AG10803 (cell line): ENCODE measurements at regions not wholly inside any gene's neighbourhood (a gene's known extent, or its start where the extent isn't known, plus 50 kb on each side); places are given as distances from the start of the nearest gene placed in this dataset.

Experiments used
- DNase-seq: peaks from one replicate; pipeline ENCODE4 v3.0.0; 2010; ENCODE audit warnings: low read depth
- H3K4me3 ChIP-seq: 2 replicates; pipeline ENCODE4 v1.5.1; 2011; ENCODE audit warnings: mild to moderate bottlenecking, low read length, control low read depth
- CTCF ChIP-seq: conservative IDR thresholded peaks from 2 replicates; pipeline ENCODE4 v1.5.1; 2011; ENCODE audit warnings: mild to moderate bottlenecking, low read length, control low read depth, inconsistent platforms

DNA sequence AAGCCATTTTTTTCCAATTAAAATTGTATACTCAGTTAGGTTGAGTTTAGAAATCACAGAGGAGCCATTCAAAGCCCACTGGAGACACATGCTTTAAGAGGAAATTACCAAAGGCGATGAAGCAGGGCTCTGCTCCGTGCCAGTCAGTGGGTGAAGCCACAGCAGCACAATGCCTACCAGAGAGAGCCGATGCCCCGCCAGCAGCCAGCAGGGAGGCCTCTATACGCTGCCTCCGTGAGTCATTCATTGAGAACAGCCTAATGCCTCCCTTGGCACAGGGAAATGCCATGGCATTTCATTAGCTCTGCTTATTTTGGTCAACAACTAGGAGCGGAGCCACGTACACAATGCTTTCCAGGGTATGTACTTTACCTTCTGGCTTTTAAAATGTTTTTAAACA is 197.8 kb upstream of the FRMD6 start:
- no peak for TF ChIP-seq CTCF
- no peak for DNase-seq
- H3K4me3 ChIP-seq: no peak overlapping the region

DNA sequence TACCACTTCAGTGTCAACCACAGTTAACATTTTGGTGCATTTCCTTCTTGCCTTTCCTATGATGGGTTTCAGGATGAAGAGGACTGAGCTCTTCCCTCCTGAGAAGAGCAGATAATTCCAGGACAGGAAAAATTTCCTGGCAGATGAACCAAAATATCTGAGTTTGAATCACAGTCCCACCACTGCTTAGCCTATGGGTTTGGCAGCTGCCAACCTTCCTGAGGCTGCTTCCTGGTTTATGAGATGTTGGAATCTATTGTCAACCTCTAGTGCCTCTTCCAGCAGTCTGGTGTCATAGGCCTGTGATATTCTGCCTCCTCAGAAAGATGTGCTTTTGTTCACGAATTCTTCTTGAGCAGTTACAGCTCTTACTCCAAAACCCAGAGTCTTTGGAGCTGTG is 197.4 kb upstream of the FRMD6 start:
- no peak for TF ChIP-seq CTCF
- no peak overlapping the region for H3K4me3 ChIP-seq
- no peak for DNase-seq

- no peak overlapping the region for H3K4me3 ChIP-seq
- TF ChIP-seq CTCF: no peak
- DNase-seq: no peak
Measured at GRCh38 chr14:51455041-51455835, 196.5 kb upstream of the FRMD6 start.

- H3K4me3 ChIP-seq: no peak overlapping the region
- no peak for TF ChIP-seq CTCF
- no peak for DNase-seq
Measured at GRCh38 chr14:51457843-51458562, 193.7 kb upstream of the FRMD6 start.

GRCh38 chr14:51458563-51458955 is 193.2 kb upstream of the FRMD6 start:
- TF ChIP-seq CTCF: no peak
- no peak overlapping the region for H3K4me3 ChIP-seq
- peak; percentile 52 for DNase-seq

- TF ChIP-seq CTCF: no peak; the same call in 1 of the 2 replicates
- no peak overlapping the region for H3K4me3 ChIP-seq
- DNase-seq: peak; percentile 38
Measured at GRCh38 chr14:51460011-51460410, 191.7 kb upstream of the FRMD6 start.

GRCh38 chr14:51462182-51462581 is 189.5 kb upstream of the FRMD6 start:
- no peak for DNase-seq
- H3K4me3 ChIP-seq: no peak overlapping the region
- no peak for TF ChIP-seq CTCF
